DOHH2 (cell line): ENCODE measurements at regions not wholly inside any gene's neighbourhood (a gene's known extent, or its start where the extent isn't known, plus 50 kb on each side); places are given as distances from the start of the nearest gene placed in this dataset.

Source experiments
- CTCF ChIP-seq: fragments of 200-600 bp; sonication (generic); IDR thresholded peaks from one replicate; pipeline ENCODE4 v1.5.1; 2014; ENCODE audit warnings: antibody characterized with exemption, mild to moderate bottlenecking, low read depth, low read length; ENCODE audit not compliant: poor library complexity, severe bottlenecking
- EZH2phosphoT487 ChIP-seq: fragments of 200-600 bp; sonication (generic); IDR thresholded peaks from 2 replicates; pipeline ENCODE4 v1.6.1; 2017; ENCODE audit warnings: borderline replicate concordance, mild to moderate bottlenecking, antibody characterized with exemption, low read length, moderate library complexity, mixed read lengths

DNA sequence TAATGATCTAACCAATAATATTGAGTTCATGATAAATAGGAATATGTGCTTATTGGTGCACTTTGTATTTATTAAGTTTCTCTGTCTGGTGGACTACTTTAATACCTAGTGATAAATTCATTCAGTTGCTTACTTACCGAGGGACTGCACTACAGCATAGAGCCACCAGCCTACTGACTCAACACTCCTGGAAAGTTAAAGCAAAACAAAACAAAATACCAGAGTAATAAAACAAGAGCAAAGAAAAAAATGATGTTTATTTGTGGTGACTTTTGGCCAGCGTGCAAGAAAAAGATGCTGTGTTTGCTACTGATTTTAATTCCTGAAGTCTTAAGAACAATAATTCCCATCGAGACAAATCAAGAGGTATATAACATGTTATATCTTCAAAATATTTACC is 586.3 kb downstream of the PLA2G4A start:
- TF ChIP-seq CTCF (no peak), EZH2phosphoT487 (no peak)
